LNCaP clone FGC (cell line): ENCODE measurements at regions not wholly inside any gene's neighbourhood (a gene's known extent, or its start where the extent isn't known, plus 50 kb on each side); places are given as distances from the start of the nearest gene placed in this dataset.
A peak's percentile ranks its signal among the peaks of the same experiment; 100 is the strongest.

Source experiments
- DNase-seq: peaks from one replicate; pipeline ENCODE4 v3.0.0-alpha.2; 2011; ENCODE audit warnings: low read depth
- H3K4me3 ChIP-seq: 2 replicates; pipeline ENCODE4 v1.5.1; 2011; ENCODE audit warnings: mild to moderate bottlenecking, low read depth, low read length, control low read depth
- CTCF ChIP-seq: IDR thresholded peaks from 2 replicates; pipeline ENCODE4 v1.5.1; 2012; ENCODE audit warnings: mild to moderate bottlenecking; ENCODE audit not compliant: control insufficient read depth, insufficient read depth; ENCODE audit errors: extremely low read depth

GRCh38 chr5:158178535-158178934 is 319.6 kb upstream of the CLINT1 start:
- no peak for DNase-seq
- no peak overlapping the region for H3K4me3 ChIP-seq
- TF ChIP-seq CTCF: no peak

- no peak overlapping the region for H3K4me3 ChIP-seq
- TF ChIP-seq CTCF: no peak
- DNase-seq: no peak
These were observed 318.2 kb upstream of the CLINT1 start for GRCh38 chr5:158177146-158177545.

GRCh38 chr5:158175934-158176481 is 317.1 kb upstream of the CLINT1 start:
- peak; percentile 69 for DNase-seq
- no peak overlapping the region for H3K4me3 ChIP-seq
- TF ChIP-seq CTCF: no peak

- H3K4me3 ChIP-seq: no peak overlapping the region
- no peak for DNase-seq
- peak; percentile 94 for TF ChIP-seq CTCF
These were observed 316.2 kb upstream of the CLINT1 start for GRCh38 chr5:158174918-158175851.

GRCh38 chr5:158174026-158174425 is 315.1 kb upstream of the CLINT1 start:
- TF ChIP-seq CTCF: no peak
- no peak for DNase-seq
- H3K4me3 ChIP-seq: no peak overlapping the region

- DNase-seq: no peak
- TF ChIP-seq CTCF: no peak
- no peak overlapping the region for H3K4me3 ChIP-seq
These were observed 313.1 kb upstream of the CLINT1 start for GRCh38 chr5:158172005-158172404.

GRCh38 chr5:158170534-158170933 is 311.6 kb upstream of the CLINT1 start:
- no peak for TF ChIP-seq CTCF
- no peak for DNase-seq
- no peak overlapping the region for H3K4me3 ChIP-seq
